SK-N-MC (cell line): ENCODE measurements at regions not wholly inside any gene's neighbourhood (a gene's known extent, or its start where the extent isn't known, plus 50 kb on each side); places are given as distances from the start of the nearest gene placed in this dataset.

Source experiments
- EZH2 ChIP-seq: fragments of 200-600 bp; sonication (generic); IDR thresholded peaks from one replicate; pipeline ENCODE4 v1.6.1; 2017; ENCODE audit warnings: antibody characterized with exemption
- FOXP2 ChIP-seq: optimal IDR thresholded peaks from 2 replicates; pipeline ENCODE3; 2011; ENCODE audit warnings: mild to moderate bottlenecking, moderate library complexity; ENCODE audit not compliant: insufficient read depth; ENCODE audit errors: extremely low read length, control extremely low read depth
- POLR2AphosphoS5 ChIP-seq: IDR thresholded peaks from 2 replicates; pipeline ENCODE4 v1.6.1; 2012; ENCODE audit warnings: mild to moderate bottlenecking, low read depth, low read length, borderline replicate concordance

DNA sequence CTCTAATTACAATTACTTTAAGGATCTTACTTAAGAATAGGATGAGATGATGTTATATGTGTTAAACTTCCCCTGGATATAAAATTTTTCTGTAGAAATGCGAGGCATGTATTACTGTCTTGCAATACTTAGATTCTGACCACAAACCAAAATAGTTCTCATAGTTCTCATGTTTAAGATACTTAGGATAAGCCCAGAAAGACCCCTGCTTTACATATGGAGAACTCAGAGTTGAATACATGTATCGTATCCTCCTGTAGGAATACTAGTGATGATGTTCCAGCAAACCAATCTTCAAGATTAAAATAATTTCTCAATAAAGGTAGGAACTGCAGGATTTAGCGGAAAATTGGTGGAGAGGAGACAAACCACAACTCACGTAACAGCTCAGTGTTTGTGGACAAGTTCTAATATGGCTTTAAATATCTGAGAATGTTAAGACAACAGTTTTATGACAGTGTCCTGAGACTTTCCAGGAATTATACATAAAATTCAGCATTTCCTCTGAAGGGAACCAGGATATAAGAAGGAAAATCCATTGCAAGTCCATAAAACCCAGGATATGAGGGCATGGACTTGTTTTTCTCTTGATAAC lies 114.7 kb upstream of the CRY1 start:
- no peak for TF ChIP-seq POLR2AphosphoS5
- no peak for TF ChIP-seq FOXP2
- no peak for TF ChIP-seq EZH2
